KOPT-K1 (cell line): ENCODE measurements at regions not wholly inside any gene's neighbourhood (a gene's known extent, or its start where the extent isn't known, plus 50 kb on each side); places are given as distances from the start of the nearest gene placed in this dataset.

Experiments used
- H3K27ac ChIP-seq: fragments of 200-600 bp; sonication (generic); 2 replicates; pipeline ENCODE4 v1.5.1; 2016; ENCODE audit warnings: antibody characterized with exemption, mild to moderate bottlenecking, low read depth, low read length; ENCODE audit not compliant: poor library complexity, severe bottlenecking
- H3K36me3 ChIP-seq: fragments of 200-600 bp; sonication (generic); 2 replicates; pipeline ENCODE4 v1.5.1; 2017; ENCODE audit warnings: antibody characterized with exemption, mild to moderate bottlenecking, low read length, moderate library complexity; ENCODE audit not compliant: insufficient read depth
- H3K9me3 ChIP-seq: fragments of 200-600 bp; sonication (generic); 2 replicates; pipeline ENCODE4 v1.5.1; 2017; ENCODE audit warnings: antibody characterized with exemption, low read length, mild to moderate bottlenecking; ENCODE audit not compliant: insufficient read depth, poor library complexity, severe bottlenecking

DNA sequence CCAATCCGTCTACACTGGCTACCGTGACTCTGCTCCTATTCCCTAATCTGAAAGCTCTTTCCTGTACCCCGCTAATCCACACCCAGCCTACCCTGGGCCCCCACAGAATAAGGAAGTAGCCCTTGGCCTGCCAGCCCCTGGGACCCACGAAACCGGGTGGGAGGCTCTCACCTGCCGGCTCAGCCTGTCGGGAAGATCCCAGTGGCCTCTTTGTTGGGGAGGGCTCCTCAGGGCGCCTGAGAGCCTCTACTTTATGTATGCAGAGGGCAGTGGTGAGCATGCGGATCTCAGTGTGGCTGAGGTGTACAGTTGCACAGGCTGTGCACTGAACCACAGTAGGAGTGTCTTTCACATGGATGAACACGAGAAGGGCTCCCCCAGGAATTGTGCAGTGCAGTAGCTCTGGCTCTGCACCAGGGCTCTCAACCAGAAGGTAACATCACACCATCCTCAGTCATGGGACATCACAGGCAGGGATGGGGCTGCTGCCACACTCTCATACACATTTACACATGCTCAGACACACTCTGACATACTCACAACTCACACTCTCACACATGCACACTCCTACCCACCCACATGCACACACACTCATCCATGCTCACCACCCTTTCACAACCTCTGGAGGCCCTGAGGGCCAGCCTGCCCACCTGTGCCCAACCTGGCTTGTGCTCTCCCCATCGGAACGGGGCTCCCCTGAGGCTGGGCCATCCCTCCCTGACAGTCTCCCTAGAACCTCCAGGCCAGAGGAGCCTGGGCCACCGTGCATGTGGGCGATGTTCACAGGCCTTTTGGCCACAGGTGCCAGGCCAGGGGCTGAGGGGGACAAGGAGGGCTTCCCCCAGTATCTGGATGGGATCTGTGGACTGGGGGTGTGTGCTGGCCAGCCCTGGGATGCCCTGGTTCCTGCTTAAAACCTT, 135.0 kb downstream of the URI1 start:
- no peak overlapping the region for H3K27ac ChIP-seq
- no peaks in the 10 kb centered on the region for H3K9me3 ChIP-seq
- no peaks in the 10 kb centered on the region for H3K36me3 ChIP-seq

DNA sequence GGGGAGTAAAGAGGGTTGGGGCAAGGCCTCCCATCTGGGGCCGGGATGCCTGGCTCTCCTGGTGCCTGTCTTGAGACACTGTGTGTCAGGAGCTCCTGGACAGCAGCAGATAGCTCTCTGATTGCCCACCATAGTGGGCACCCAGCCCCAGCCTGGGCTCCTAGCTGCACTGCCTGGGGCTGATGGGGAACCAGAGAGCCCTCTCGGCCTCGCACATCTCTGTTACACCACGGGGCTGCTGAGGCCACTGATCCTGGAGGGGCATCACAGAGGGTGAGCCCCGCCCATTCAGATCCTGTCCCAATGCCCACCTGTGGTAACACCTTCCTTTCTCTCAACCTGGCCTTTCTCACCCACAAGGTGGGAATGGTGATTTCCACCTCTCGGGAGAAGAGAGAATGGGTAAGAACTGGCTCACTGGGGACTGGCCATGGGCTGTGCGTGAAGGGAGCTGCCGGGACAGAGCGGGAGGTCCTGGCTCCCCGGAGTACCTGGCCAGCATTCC, 135.9 kb downstream of the URI1 start:
- Histone ChIP-seq H3K27ac (no peak overlapping the region), H3K36me3 (no peaks in the 10 kb centered on the region), H3K9me3 (no peaks in the 10 kb centered on the region)

DNA sequence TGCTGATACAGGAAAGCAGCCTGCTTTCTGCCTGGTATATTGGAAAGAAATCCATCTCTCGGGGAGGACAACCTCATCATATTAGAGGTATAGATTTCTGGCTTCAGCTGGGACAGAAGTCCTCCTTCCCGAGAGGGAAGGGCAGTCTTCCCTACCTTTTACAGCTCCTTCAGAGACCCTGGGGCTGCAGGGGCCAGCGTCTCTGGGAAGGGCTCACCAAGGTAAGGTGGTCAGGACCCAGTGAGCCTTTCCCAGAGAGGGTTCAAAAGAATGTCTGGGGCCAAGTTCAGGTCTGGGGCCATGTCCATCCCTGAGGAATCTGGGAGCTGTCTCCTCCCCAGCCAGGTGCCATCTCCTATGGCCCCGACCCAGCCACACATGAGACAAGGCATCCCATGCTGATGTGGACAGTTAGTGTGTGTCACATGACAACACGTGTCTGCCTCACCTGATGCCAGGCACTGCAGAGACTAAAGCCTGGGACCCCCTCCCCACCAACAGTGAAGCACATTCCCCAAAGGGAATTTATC, 136.4 kb downstream of the URI1 start:
- H3K36me3 ChIP-seq, result no peaks in the 10 kb centered on the region
- H3K27ac ChIP-seq, result no peak overlapping the region
- no peaks in the 10 kb centered on the region for H3K9me3 ChIP-seq

DNA sequence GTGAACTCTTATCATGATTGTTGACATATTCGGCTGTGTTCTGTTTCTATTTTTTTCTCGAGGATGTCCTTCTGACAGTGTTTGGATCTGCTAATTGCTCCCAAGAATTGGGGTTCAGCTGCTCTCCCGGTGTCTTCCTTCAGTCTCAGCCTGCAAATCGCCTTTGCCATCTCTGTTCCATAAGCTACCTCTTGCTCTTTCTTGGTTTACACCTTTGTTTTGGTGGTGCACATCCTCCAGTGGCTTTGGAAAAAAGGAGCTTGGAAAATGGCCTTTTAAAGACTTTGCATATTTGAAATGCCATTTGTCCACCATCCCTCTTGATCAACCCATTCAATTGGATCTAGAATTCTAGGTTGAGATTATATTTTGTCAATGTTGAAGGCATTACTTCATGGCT, 137.2 kb downstream of the URI1 start:
- Histone ChIP-seq H3K36me3 (no peaks in the 10 kb centered on the region), H3K9me3 (no peaks in the 10 kb centered on the region), H3K27ac (no peak overlapping the region)

DNA sequence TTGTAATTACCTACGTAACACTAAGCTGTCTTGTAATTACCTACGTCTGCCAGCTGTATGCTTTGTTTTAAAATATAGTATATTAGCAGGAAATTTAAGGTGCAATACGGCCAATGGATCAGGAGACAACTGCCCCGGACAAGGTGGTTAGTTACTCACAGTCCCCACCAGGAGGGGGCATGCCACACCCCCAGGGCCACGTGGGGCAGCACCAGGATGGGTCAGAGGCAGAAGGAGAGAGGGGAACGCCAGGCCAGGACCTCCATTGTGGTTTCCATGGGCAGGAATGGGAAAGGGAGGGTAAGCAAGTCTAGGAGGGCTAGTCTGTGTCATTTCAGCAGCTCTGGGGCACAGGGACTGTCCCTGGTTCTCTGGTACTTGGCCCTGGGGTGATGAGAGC, 140.1 kb downstream of the URI1 start:
- Histone ChIP-seq H3K27ac (no peak overlapping the region), H3K36me3 (no peaks in the 10 kb centered on the region), H3K9me3 (no peaks in the 10 kb centered on the region)

DNA sequence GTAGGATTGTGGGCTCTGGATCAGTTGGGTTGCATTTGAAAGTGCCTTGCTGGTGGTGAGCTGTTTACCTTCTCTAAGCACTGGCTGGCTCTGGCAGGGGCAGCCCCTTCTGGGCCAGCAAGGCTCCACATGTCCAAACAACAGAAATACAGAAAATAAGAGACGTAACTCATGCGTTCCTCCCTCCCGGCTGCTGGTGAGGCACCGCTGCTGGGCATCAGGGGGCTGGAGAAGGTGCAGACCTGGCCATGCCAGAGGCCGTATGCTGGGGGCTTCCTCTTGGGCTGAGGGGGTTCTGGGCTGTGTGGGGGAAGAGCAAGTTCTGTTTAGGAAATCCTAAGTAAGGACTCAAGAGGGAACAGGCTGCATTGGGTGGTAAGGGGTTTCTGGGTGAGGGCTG, 140.6 kb downstream of the URI1 start:
- Histone ChIP-seq H3K36me3 (no peaks in the 10 kb centered on the region), H3K27ac (no peak overlapping the region), H3K9me3 (no peaks in the 10 kb centered on the region)

DNA sequence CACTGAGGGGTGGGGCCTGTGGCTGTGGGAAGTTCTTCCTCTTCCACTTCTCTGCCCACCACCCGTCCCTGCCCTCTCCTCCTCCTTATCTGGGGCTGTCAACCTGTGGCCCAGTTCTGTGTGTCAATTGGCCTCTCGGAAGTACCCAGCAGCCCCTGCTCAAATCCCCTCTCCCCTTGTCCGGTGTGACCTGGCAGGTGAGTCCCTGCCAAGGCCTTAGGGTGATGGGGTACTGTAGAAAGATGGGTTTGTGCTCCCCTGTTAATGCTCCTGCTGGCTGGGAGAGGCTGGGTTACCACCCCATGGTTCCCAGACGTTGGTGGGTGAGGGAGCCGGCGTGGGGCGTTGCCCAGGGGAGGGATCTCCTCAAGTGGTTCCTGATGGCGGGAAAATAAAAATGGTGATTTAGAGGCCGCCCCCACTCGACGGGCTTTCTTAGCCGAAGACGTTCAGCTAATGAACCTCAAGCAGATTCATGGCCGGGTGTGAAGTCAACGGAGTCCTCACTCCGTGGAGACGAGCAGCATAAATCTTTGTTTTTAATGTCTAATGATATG, 141.2 kb downstream of the URI1 start:
- Histone ChIP-seq H3K27ac (no peak overlapping the region), H3K9me3 (no peaks in the 10 kb centered on the region), H3K36me3 (no peaks in the 10 kb centered on the region)

DNA sequence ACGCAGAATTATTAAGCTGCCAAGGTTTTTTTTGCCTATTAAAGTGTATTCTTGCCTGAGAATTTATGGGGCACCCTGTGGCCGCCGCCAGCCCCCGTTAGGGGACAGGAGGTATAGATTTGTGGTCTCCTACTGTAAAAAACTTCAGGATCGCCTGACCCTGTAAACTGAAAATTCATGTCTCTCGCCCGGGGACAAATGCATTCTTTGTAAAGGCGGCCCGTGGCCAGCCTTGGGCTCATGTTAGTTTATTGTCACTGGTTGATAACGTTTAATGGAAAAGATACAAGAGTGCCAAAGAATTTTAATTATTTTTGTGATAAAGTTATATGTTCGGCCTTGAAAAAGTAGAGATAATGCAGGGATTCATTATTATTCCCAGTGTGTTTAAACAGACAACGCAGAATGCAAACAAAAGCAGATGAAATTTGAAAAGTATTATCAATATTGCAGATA, 141.7 kb downstream of the URI1 start:
- no peaks in the 10 kb centered on the region for H3K9me3 ChIP-seq
- H3K27ac ChIP-seq, result no peak overlapping the region
- H3K36me3 ChIP-seq, result no peaks in the 10 kb centered on the region

DNA sequence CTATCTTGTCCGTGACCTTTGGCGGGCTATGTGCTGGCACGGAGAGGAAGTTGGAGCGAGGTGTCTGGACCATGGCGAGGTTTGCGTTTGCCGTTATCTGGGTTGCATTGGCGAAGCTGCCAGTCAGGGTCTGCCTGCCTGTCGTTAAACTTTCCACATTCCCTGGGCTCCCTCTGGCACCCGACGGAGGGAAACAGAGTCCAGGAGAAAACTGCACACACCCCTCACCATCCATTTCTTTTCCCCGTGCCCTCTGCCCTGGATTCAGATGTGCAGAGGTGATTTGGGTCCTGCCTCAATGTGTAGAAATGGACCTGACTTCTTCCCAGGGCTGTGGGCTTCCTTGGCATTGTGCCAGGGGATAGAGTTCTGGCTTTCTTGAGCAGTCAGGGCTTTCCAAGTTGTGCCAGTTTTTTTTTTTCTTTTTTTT, 142.4 kb downstream of the URI1 start:
- Histone ChIP-seq H3K27ac (no peak overlapping the region), H3K36me3 (no peaks in the 10 kb centered on the region), H3K9me3 (no peaks in the 10 kb centered on the region)

DNA sequence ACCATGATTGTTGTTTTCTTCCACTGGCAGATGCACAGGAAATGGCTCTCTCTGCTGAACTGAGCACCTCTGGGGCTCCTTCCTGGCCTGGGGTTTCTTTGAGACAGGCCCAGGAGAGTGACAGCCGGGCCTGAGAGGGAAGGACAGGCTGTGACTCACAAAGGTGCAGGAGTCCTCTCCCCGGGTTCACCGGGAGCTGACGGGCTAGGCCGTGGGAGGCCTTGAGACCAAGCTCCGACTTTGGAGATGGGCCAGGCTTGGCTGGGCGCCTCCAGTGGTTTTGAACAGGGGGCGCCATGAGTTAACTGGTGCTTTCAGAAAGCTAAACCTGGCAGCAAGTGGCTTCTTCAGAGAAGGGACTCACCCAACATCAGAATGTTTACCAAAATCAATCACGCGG, 143.4 kb downstream of the URI1 start:
- no peak overlapping the region for H3K27ac ChIP-seq
- H3K9me3 ChIP-seq, result no peaks in the 10 kb centered on the region
- H3K36me3 ChIP-seq, result no peaks in the 10 kb centered on the region

DNA sequence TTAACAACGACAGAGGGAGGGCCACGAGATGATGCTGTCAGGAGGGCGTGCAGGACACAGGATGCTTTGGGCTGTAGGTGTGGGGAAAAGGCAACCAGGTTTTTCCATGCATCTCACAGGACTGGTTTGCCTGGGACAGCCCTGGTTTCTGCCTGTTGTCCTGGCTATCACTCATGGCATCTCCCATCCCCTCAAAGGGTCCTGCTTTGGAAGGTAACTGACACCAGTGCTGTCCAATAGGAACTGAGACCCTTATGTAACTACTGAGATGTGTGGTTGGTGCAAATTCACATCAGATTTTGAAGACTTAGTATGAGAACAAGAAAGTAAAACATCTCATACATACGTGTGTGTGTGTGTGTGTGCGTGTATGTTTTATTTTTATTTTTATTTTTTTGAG, 144.2 kb downstream of the URI1 start:
- no peak overlapping the region for H3K27ac ChIP-seq
- H3K36me3 ChIP-seq, result no peaks in the 10 kb centered on the region
- H3K9me3 ChIP-seq, result no peaks in the 10 kb centered on the region

DNA sequence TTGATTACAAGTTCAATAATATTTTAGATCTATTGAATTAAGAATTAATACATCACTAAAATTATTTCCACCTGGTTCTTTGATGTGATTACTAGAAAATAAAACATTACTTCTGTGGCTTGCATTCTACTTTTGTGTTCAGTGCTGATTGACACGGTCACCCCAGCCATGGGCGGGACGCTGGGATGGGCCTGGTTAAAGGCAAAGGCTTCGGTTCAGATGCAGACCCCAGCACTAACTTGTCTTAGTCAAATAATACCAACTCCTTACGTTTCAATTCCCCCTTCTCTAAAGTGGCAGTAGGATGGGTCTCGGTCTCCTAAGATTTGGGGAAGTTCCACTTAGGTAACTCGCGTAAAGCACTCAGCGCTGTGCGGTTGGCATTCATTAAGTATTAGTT, 144.9 kb downstream of the URI1 start:
- no peaks in the 10 kb centered on the region for H3K9me3 ChIP-seq
- no peaks in the 10 kb centered on the region for H3K36me3 ChIP-seq
- H3K27ac ChIP-seq, result no peak overlapping the region

DNA sequence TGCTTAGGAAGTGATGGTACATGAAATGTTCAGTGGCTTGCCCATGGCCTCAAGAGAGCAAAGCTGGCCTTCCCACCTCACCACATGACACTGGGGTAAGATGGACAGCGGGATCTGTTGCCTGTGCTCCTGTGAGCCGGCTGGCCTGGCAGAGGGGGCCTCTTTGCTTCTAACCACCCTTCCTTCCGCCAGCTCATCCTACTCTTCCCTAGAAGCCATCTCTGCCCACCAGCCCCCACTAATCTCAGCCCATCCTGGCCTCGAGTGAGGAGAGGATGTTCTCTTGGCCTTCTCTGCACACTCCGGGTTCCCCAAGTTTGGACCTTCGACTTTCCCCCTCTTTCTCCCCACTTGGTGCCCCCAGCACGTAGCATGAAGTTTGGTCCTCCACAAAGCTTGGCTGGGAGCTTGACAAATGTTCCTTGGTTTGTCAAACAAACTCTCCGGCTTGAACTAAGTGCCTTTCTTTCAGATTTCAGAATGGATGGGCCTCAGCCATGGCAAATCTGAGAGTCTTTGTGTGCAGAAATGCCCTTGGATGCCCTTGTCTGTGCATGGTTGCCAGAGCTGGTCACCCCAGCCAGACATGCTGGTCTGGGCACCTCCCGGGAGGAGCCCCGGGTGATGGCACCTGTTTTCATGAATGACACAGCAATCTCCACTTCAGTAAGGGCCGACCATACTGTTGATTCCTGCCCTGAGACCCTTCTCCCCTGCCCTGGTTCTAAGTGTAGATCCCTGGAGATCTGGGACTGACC, 145.5 kb downstream of the URI1 start:
- Histone ChIP-seq H3K9me3 (no peaks in the 10 kb centered on the region), H3K27ac (no peak overlapping the region)

DNA sequence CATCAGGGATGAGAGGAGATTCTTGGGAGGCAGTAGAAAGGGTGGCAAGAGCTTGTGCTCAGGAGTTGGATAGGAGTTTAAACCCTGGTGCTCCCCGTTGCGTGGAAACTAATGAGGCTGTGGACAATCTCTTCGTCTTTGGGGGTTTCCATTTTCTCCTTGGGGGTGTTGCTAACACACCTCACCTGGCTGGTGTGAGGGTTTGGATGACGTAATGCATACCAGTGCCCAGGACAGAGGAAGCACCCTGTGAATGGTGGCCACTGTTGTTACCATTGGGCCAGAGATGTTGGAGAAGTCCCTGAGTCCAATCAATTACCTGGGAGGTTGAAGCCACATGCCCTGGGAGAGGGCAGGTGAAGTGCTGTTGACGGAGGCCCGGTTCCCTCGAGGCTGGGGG, 146.5 kb downstream of the URI1 start:
- Histone ChIP-seq H3K9me3 (no peaks in the 10 kb centered on the region), H3K27ac (no peak overlapping the region), H3K36me3 (no peaks in the 10 kb centered on the region)

More for the DNA sequence above, 145.5 kb downstream of the URI1 start:
- H3K36me3 ChIP-seq, result no peaks in the 10 kb centered on the region

DNA sequence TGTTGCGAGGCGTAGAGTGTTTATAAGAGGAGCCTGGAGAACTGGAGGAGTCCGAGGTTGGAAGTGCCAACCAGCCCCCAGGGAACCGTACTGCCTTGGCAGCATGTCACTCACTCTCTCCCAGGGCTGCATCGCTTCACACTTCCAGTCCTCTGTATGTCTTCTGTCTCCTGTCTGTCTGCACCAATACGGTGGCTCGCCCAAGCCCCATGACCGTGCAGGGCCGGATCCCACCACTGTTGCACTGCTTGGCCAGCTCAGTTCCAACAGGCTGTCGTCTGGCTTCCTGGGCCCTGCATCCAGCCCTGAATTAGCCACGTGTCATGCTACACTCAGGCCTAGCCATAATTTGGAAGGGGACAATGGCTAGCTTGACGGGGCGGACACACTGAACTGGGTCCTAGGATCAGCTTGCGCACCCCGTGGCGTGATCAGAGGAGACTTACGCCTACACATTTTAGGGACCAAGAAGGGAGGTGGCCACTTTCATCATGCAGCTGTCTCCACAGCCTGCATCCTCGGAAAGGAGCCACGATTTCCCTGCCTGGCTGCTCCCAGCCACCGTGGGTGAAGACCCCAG, 147.1 kb downstream of the URI1 start:
- no peaks in the 10 kb centered on the region for H3K36me3 ChIP-seq
- no peak overlapping the region for H3K27ac ChIP-seq
- H3K9me3 ChIP-seq, result no peaks in the 10 kb centered on the region
